Lower lobe of right lung (tissue), 2 donors: ENCODE measurements at regions not wholly inside any gene's neighbourhood (a gene's known extent, or its start where the extent isn't known, plus 50 kb on each side); places are given as distances from the start of the nearest gene placed in this dataset.

Source experiments
- ATAC-seq, 2 donors: fragments of 200-7000 bp; cut with Tn5 transposase; one replicate each; pipeline ENCODE4 v1.9.1; 2020 to 2022; ENCODE audit warnings: mild to moderate bottlenecking in 2 of 2, moderate library complexity in 2 of 2
- DNase-seq: peaks from one replicate; pipeline ENCODE4 v3.0.0-alpha.2; 2020
- H3K27ac ChIP-seq: fragments of 200-600 bp; one replicate; pipeline ENCODE4 v1.8.0; 2022
- H3K27me3 ChIP-seq: fragments of 200-600 bp; one replicate; pipeline ENCODE4 v1.8.0; 2022; ENCODE audit warnings: low read depth
- H3K36me3 ChIP-seq: fragments of 200-600 bp; one replicate; pipeline ENCODE4 v1.8.0; 2022; ENCODE audit warnings: mild to moderate bottlenecking
- H3K4me1 ChIP-seq: fragments of 200-600 bp; one replicate; pipeline ENCODE4 v1.8.0; 2022
- H3K4me3 ChIP-seq: fragments of 200-600 bp; one replicate; pipeline ENCODE4 v1.8.0; 2022; ENCODE audit warnings: mild to moderate bottlenecking
- H3K9me3 ChIP-seq: fragments of 200-600 bp; one replicate; pipeline ENCODE4 v1.8.0; 2022
- intact Hi-C: fragments of 100-400 bp; cut with DNase I; formaldehyde crosslinking; loops from one replicate; pipeline ENCODE4 v1.11.0; 2022
- TF ChIP-seq, protein P1 (sequence below): fragments of 200-600 bp; IDR thresholded peaks from one replicate; pipeline ENCODE4 v1.8.0; 2022; ENCODE audit warnings: antibody characterized with exemption, mild to moderate bottlenecking
- donor health status: DM: no; HTN: yes; CAD: no; lungs with severe emphysema.

DNA sequence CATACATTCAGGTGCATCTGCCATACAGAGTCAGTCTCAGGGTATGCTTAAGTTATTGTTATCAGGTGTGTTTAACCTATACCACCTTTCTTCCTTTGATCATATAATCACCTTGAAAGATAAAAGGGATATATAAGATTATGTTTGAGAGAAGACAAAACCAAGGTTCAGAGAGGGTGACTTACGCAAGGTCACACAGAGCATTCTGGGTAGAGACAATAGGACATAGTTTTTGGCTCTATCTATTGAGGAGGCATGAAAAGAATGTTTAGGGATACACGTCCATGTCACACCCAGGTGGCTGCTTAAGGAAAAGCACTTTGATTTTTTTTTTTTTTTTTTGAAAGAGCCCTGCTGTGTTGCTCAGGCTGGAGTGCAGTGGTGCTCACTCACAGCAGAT is 327.1 kb upstream of the RPS6KA3 start:
- TF ChIP-seq, protein P1, sequence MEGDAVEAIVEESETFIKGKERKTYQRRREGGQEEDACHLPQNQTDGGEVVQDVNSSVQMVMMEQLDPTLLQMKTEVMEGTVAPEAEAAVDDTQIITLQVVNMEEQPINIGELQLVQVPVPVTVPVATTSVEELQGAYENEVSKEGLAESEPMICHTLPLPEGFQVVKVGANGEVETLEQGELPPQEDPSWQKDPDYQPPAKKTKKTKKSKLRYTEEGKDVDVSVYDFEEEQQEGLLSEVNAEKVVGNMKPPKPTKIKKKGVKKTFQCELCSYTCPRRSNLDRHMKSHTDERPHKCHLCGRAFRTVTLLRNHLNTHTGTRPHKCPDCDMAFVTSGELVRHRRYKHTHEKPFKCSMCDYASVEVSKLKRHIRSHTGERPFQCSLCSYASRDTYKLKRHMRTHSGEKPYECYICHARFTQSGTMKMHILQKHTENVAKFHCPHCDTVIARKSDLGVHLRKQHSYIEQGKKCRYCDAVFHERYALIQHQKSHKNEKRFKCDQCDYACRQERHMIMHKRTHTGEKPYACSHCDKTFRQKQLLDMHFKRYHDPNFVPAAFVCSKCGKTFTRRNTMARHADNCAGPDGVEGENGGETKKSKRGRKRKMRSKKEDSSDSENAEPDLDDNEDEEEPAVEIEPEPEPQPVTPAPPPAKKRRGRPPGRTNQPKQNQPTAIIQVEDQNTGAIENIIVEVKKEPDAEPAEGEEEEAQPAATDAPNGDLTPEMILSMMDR, result no peak
- intact Hi-C loops, result no loop called here
- H3K9me3 ChIP-seq, result no peaks in the 10 kb centered on the region
- ATAC-seq (no peak), DNase-seq (no peak)
- no peaks in the 10 kb centered on the region for H3K27me3 ChIP-seq
- H3K4me1 ChIP-seq, result no peaks in the 10 kb centered on the region
- no peaks in the 10 kb centered on the region for H3K36me3 ChIP-seq
- H3K27ac ChIP-seq, result no peak overlapping the region
- no peak overlapping the region for H3K4me3 ChIP-seq

DNA sequence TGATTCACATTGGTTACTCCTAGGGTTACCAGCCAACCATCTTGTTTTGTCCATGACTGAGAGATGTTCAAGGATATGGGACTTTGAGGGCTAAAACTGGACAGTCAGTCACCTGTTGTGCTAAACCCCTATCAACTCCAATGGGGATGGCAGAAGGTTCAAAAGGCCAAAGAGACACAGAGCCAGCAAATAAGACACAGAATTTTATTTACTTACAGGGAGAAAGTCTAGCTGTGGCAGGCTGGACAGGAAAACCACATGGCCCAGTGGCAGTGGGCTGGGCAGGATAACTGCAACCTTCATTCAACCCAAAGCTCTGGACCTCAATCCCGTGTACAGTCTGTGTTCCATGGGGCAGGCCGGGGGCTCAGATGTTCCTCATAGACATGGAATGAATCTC is 326.7 kb upstream of the RPS6KA3 start:
- no peaks in the 10 kb centered on the region for H3K27me3 ChIP-seq
- TF ChIP-seq, protein P1, result no peak
- no peaks in the 10 kb centered on the region for H3K36me3 ChIP-seq
- DNase-seq (no peak), ATAC-seq (no peak)
- intact Hi-C loops, result no loop called here
- H3K4me3 ChIP-seq, result no peak overlapping the region
- H3K27ac ChIP-seq, result no peak overlapping the region
- no peaks in the 10 kb centered on the region for H3K9me3 ChIP-seq
- H3K4me1 ChIP-seq, result no peaks in the 10 kb centered on the region

- Histone ChIP-seq H3K36me3 (no peaks in the 10 kb centered on the region), H3K27me3 (no peaks in the 10 kb centered on the region), H3K27ac (no peak overlapping the region), H3K4me3 (no peak overlapping the region), H3K9me3 (no peaks in the 10 kb centered on the region), H3K4me1 (no peaks in the 10 kb centered on the region)
- no peak for DNase-seq
- TF ChIP-seq, protein P1, result no peak
- no peak for ATAC-seq
- intact Hi-C loops, result no loop called here
Measured at GRCh38 chrX:20591246-20591645, 324.5 kb upstream of the RPS6KA3 start.

DNA sequence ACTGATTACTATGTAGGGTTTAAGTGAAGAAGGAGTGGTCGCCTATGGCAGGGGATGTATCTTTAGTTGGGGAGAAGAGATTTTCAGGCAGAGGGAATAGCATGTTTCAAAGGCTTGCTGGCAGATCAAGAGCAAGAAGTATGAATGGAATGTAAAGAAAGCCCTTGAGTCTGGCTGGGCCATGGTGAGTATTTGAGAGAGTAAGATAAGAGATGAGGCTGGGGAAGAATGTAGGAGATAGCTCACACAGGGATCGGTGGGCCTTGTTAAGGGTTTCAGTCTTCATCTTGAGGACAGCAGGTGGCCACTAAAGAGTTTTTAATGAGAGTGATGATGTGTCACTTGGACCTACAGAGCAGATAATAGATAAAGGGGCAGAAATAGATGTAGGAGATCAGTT is 319.1 kb upstream of the RPS6KA3 start:
- Histone ChIP-seq H3K9me3 (no peaks in the 10 kb centered on the region), H3K27me3 (no peaks in the 10 kb centered on the region), H3K4me1 (no peaks in the 10 kb centered on the region), H3K36me3 (no peaks in the 10 kb centered on the region), H3K27ac (no peak overlapping the region), H3K4me3 (no peak overlapping the region)
- intact Hi-C loops, result no loop called here
- ATAC-seq, result peak in 1 of 2 donors; percentile 42
- TF ChIP-seq, protein P1, result no peak
- no peak for DNase-seq

DNA sequence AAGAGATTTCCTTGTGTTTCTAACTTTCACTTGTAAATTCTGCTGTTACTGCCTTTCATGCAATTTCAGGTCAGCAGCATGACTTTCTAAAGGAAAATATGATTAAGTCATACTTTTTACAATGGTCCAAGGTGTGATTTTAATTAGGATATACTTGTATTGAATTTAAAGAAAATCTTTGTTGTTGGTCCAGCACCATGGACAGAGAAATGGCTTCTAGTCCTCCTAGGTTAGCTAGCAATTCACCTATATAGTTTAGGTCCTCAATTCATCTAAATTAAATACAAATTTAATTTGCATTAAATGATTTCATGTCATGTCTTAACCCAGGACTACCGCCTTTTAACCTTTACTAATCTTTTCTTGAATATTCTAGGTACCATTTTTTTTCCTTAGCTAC is 304.9 kb upstream of the RPS6KA3 start:
- no peaks in the 10 kb centered on the region for H3K9me3 ChIP-seq
- TF ChIP-seq, protein P1, result no peak
- no peaks in the 10 kb centered on the region for H3K36me3 ChIP-seq
- no peak for ATAC-seq
- DNase-seq, result no peak
- intact Hi-C loops, result no loop called here
- H3K27ac ChIP-seq, result no peak overlapping the region
- no peaks in the 10 kb centered on the region for H3K4me1 ChIP-seq
- H3K27me3 ChIP-seq, result no peaks in the 10 kb centered on the region
- no peak overlapping the region for H3K4me3 ChIP-seq

GRCh38 chrX:20567108-20567507 is 300.4 kb upstream of the RPS6KA3 start:
- Histone ChIP-seq H3K36me3 (no peaks in the 10 kb centered on the region), H3K4me1 (no peaks in the 10 kb centered on the region), H3K27me3 (no peaks in the 10 kb centered on the region), H3K27ac (no peak overlapping the region), H3K4me3 (no peak overlapping the region), H3K9me3 (no peaks in the 10 kb centered on the region)
- ATAC-seq (no peak), DNase-seq (no peak)
- intact Hi-C loops, result no loop called here
- TF ChIP-seq, protein P1, result no peak
